HG03135 (cell line): ENCODE measurements at regions not wholly inside any gene's neighbourhood (a gene's known extent, or its start where the extent isn't known, plus 50 kb on each side); places are given as distances from the start of the nearest gene placed in this dataset.

Experiments used
- ATAC-seq: cut with Tn5 transposase; IDR thresholded peaks from one replicate; pipeline ENCODE4 v1.9.1; 2021; ENCODE audit warnings: mild to moderate bottlenecking, moderate library complexity; ENCODE audit not compliant: unreplicated experiment

GRCh38 chr6:170022827-170023619 lies 267.9 kb downstream of the DLL1 start:
- no peak for ATAC-seq

GRCh38 chr6:170022291-170022722 lies 268.6 kb downstream of the DLL1 start:
- ATAC-seq = no peak

- ATAC-seq = no peak
Measured at GRCh38 chr6:170021579-170021978, 269.3 kb downstream of the DLL1 start.

- ATAC-seq = no peak
Measured at GRCh38 chr6:170019818-170020583, 268.6 kb downstream of the ERMARD start.

- ATAC-seq = no peak
Measured at GRCh38 chr6:170018936-170019817, 267.8 kb downstream of the ERMARD start.

GRCh38 chr6:170018422-170018935 lies 267.1 kb downstream of the ERMARD start:
- ATAC-seq = no peak

- ATAC-seq = no peak
Measured at GRCh38 chr6:170017603-170018320, 266.3 kb downstream of the ERMARD start.

- no peak for ATAC-seq
Measured at GRCh38 chr6:170013815-170014214, 262.4 kb downstream of the ERMARD start.

GRCh38 chr6:170012037-170012330 lies 260.6 kb downstream of the ERMARD start:
- no peak for ATAC-seq

GRCh38 chr6:170011204-170012036 lies 260.0 kb downstream of the ERMARD start:
- ATAC-seq = no peak

GRCh38 chr6:170010665-170011203 lies 259.3 kb downstream of the ERMARD start:
- no peak for ATAC-seq

GRCh38 chr6:170008294-170008785 lies 256.9 kb downstream of the ERMARD start:
- no peak for ATAC-seq

- no peak for ATAC-seq
Measured at GRCh38 chr6:170007468-170008293, 256.3 kb downstream of the ERMARD start.

GRCh38 chr6:170006900-170007467 lies 255.6 kb downstream of the ERMARD start:
- no peak for ATAC-seq

GRCh38 chr6:170006071-170006899 lies 254.9 kb downstream of the ERMARD start:
- no peak for ATAC-seq

- ATAC-seq = no peak
Measured at GRCh38 chr6:170005665-170006064, 254.2 kb downstream of the ERMARD start.

GRCh38 chr6:170004585-170005210 lies 253.3 kb downstream of the ERMARD start:
- no peak for ATAC-seq
